Stimulated activated naive CD8-positive, alpha-beta T cell treated with anti-CD3 and anti-CD28 coated beads, Interleukin-15, Interleukin-2, amounts not matched to agents 100 ng/mL and 50 ng/mL, for 24 hours (primary cell): ENCODE measurements at regions not wholly inside any gene's neighbourhood (a gene's known extent, or its start where the extent isn't known, plus 50 kb on each side); places are given as distances from the start of the nearest gene placed in this dataset.

Source experiments
- H3K27ac Mint-ChIP-seq: one replicate; pipeline ENCODE4 v1.8.0; 2021; ENCODE audit warnings: mild to moderate bottlenecking, mixed read lengths
- H3K27me3 Mint-ChIP-seq: one replicate; pipeline ENCODE4 v1.8.0; 2021; ENCODE audit warnings: mixed read lengths
- H3K36me3 Mint-ChIP-seq: one replicate; pipeline ENCODE4 v1.8.0; 2021; ENCODE audit warnings: low read depth, mixed read lengths
- H3K4me1 Mint-ChIP-seq: one replicate; pipeline ENCODE4 v1.8.0; 2021; ENCODE audit warnings: low read depth, mixed read lengths
- H3K4me3 Mint-ChIP-seq: one replicate; pipeline ENCODE4 v1.8.0; 2021; ENCODE audit warnings: mild to moderate bottlenecking, mixed read lengths
- H3K9me3 Mint-ChIP-seq: one replicate; pipeline ENCODE4 v1.8.0; 2021; ENCODE audit warnings: mixed read lengths

GRCh38 chr2:160550048-160550447 lies 56.4 kb upstream of the RBMS1 start:
- peaks cover 5% of the 10 kb centered on the region for H3K27me3 Mint-ChIP-seq
- no peak overlapping the region for H3K4me3 Mint-ChIP-seq
- no peaks in the 10 kb centered on the region for H3K4me1 Mint-ChIP-seq
- no peaks in the 10 kb centered on the region for H3K36me3 Mint-ChIP-seq
- no peak overlapping the region for H3K27ac Mint-ChIP-seq
- H3K9me3 Mint-ChIP-seq, result no peaks in the 10 kb centered on the region

DNA sequence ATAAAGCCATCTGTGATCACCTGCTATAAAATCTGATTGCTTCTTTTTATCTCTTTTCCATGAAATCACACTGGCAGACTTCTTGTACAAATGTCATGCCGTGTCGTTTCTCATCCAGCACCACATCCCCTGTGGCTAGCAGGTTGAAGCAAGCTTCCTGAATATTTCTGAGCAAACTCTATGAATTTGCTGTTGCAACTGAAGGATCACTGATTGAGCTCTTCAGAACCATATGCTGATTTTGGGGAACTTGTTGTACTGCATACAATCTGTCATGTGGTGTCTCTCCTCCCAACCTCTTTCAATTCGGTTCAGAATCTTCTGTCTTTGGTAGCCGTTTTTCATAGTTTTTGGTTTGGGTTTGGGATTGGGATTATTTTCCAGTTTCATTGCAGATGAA lies 57.7 kb upstream of the RBMS1 start:
- no peak overlapping the region for H3K4me3 Mint-ChIP-seq
- H3K4me1 Mint-ChIP-seq, result no peaks in the 10 kb centered on the region
- peaks cover 5% of the 10 kb centered on the region for H3K27me3 Mint-ChIP-seq
- no peaks in the 10 kb centered on the region for H3K36me3 Mint-ChIP-seq
- H3K27ac Mint-ChIP-seq, result no peak overlapping the region
- H3K9me3 Mint-ChIP-seq, result peaks cover under 1% of the 10 kb centered on the region

DNA sequence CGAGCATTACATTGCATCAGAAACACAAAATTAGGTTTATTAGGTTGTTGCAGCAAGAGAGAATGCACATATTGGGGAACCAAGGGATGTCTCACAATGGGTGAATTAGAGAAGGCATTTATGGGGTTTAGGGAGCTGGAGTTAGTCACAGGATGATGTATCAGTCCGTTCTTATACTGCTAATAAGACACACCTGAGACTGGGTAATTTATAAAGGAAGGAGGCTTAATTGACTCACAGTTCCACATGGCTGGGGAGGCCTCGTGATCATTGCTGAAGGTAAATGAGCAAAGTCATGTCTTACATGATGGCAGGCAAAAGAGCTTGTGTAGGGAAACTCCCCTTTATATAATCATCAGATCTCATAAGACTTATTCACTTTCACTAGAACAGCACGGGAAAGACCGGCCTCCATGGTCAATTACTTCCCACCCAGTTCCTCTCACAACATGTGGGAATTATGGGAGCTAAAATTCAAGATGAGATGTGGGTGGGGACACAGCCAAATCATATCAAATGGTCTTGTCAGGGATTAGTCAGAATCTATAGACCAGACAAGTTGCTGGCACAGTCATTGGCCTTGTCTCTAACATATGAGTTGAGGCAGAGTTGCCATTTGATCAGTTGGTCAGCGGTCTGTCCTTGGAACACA lies 61.9 kb upstream of the RBMS1 start:
- Mint-ChIP-seq H3K4me1 (no peaks in the 10 kb centered on the region), H3K36me3 (no peaks in the 10 kb centered on the region), H3K27me3 (peaks cover 5% of the 10 kb centered on the region), H3K27ac (no peak overlapping the region), H3K4me3 (no peak overlapping the region), H3K9me3 (peaks cover 8% of the 10 kb centered on the region)

DNA sequence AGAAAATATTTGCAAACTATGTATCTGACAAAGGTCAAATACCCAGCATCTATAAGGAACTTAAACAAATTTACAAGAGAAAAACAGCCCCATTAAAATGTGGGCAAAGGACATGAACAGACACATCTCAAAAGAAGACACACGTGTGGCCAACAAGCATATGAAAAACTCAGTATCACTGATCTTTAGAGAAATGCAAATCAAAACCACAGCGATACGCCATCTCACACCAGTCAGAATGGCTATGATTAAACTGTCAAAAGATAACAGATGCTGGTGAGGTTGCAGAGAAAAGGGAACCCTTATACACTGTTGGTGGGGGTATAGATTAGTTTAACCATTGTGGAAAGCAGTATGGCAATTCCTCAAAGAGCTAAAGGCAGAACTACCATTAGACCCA lies 64.3 kb upstream of the RBMS1 start:
- Mint-ChIP-seq H3K4me1 (no peaks in the 10 kb centered on the region), H3K36me3 (no peaks in the 10 kb centered on the region), H3K4me3 (no peak overlapping the region), H3K27ac (no peak overlapping the region), H3K27me3 (peaks cover 3% of the 10 kb centered on the region), H3K9me3 (peaks cover 8% of the 10 kb centered on the region)

DNA sequence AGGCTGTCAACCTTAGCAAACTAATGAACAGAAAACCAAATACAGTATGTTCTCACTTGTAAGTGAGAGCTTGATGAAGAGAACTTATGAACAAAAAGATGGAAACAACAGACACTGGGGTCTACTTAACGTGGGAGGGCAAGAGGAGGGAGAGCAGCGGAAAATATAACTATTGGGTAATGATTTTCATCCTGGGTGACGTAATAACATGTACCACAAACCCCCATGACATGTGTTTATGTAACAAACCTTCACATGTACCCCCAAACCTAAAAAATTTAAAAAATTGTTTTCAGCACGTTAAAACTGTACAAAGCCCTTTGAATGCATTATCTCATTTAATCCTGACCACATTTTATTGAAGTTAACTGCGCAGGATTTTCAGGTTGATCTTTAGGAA lies 64.9 kb upstream of the RBMS1 start:
- Mint-ChIP-seq H3K36me3 (no peaks in the 10 kb centered on the region), H3K27ac (no peak overlapping the region), H3K4me1 (no peaks in the 10 kb centered on the region), H3K9me3 (peaks cover 8% of the 10 kb centered on the region), H3K4me3 (no peak overlapping the region), H3K27me3 (no peaks in the 10 kb centered on the region)

DNA sequence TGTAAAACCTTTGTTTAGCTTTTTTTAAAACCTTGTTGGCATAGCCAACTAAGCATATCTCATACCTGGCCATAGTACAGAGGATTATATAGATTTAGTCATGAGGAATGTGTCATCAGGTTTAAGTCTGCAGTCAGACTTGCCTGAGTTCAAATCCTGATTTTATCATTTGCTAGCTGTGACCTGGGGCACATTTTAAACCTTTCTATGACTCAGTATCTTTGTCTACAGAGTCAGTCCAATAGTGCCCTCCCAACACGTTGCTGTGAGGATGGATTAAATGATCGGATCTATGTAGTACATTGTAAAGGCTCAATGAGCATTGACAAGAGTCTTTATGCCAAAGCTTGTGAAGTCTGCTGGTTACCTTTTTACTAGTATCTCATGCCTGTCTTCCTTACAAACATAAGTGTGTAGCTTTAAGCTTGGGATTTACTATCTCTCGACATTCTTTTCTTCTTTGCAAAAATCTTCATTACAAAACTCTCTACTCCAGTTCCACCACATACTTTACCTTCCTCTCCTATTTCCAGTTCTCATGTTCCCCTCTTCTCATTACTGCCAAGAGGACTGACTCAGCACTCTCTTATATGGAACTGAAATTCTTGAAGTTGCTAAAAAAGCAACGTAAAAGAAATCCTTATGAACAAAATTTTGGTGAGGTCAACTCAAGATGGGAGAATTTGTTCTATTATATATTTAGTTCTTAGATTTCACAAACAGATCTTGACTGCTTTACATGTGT lies 68.1 kb upstream of the RBMS1 start:
- peaks cover 5% of the 10 kb centered on the region for H3K9me3 Mint-ChIP-seq
- H3K4me3 Mint-ChIP-seq, result no peak overlapping the region
- H3K4me1 Mint-ChIP-seq, result peaks cover 8% of the 10 kb centered on the region
- no peaks in the 10 kb centered on the region for H3K27me3 Mint-ChIP-seq
- H3K36me3 Mint-ChIP-seq, result no peaks in the 10 kb centered on the region
- no peak overlapping the region for H3K27ac Mint-ChIP-seq

- Mint-ChIP-seq H3K36me3 (no peaks in the 10 kb centered on the region), H3K4me1 (peaks cover 8% of the 10 kb centered on the region), H3K9me3 (peaks cover 5% of the 10 kb centered on the region), H3K4me3 (no peak overlapping the region), H3K27ac (no peak overlapping the region), H3K27me3 (no peaks in the 10 kb centered on the region)
Measured at GRCh38 chr2:160562730-160563129, 69.1 kb upstream of the RBMS1 start.

- no peaks in the 10 kb centered on the region for H3K27me3 Mint-ChIP-seq
- H3K36me3 Mint-ChIP-seq, result no peaks in the 10 kb centered on the region
- H3K27ac Mint-ChIP-seq, result no peak overlapping the region
- H3K9me3 Mint-ChIP-seq, result no peaks in the 10 kb centered on the region
- H3K4me3 Mint-ChIP-seq, result no peak overlapping the region
- peaks cover 8% of the 10 kb centered on the region for H3K4me1 Mint-ChIP-seq
Measured at GRCh38 chr2:160564591-160564990, 71.0 kb upstream of the RBMS1 start.

DNA sequence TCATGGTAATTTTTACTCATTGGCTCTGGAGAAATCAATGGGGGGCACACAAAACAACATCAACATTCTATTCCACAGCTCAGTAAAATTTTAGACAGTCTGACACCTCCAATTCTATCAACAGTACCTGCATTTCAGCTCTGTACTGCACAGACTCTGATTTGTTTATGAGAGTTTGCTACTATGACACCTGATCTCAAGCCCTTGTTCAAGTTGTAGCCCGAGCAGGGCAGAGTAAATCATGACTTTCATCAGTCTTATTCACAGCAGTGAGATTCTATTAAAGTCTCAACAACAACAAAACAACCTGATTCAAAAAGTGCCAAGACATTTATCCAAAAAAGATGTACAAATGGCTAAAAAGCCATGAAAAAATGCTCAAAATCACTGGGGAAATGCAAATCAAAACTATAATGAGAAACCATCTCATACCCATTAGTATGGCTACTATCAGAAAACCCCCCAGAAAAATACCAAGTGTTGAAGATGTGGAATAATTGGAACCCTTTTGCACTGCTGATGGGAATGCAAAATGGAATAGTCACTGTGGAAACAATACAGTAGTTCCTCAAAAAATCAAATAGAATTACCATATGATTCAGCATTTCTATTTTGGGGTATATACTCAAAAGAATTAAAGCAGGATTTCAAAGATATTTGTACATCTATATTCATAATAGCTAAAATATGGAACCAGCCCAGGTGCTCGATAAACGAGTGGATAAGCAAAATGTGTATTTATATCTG lies 71.7 kb upstream of the RBMS1 start:
- Mint-ChIP-seq H3K27me3 (no peaks in the 10 kb centered on the region), H3K4me3 (no peak overlapping the region), H3K36me3 (no peaks in the 10 kb centered on the region), H3K9me3 (no peaks in the 10 kb centered on the region), H3K27ac (no peak overlapping the region), H3K4me1 (peaks cover 8% of the 10 kb centered on the region)

DNA sequence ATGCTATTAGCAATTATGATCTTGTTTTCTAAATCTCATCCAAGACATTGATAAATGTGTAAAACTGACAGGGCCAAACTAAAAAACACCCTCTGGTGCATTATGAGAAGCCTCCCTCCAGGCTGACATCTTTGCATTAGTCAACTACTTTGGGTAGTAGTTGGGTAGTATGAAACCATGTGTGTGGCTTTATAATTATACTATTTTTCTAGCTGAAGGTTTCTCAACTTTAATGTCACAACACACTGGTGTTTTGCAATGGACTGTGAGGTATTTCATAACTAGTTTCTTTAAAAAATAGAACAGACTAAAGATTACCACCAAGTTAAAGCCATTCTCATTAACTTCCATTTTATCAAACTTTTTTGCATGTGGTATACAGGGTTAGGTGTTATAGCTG lies 73.1 kb upstream of the RBMS1 start:
- H3K27me3 Mint-ChIP-seq, result no peaks in the 10 kb centered on the region
- no peaks in the 10 kb centered on the region for H3K9me3 Mint-ChIP-seq
- no peaks in the 10 kb centered on the region for H3K36me3 Mint-ChIP-seq
- no peak overlapping the region for H3K27ac Mint-ChIP-seq
- no peak overlapping the region for H3K4me3 Mint-ChIP-seq
- H3K4me1 Mint-ChIP-seq, result peaks cover 8% of the 10 kb centered on the region

DNA sequence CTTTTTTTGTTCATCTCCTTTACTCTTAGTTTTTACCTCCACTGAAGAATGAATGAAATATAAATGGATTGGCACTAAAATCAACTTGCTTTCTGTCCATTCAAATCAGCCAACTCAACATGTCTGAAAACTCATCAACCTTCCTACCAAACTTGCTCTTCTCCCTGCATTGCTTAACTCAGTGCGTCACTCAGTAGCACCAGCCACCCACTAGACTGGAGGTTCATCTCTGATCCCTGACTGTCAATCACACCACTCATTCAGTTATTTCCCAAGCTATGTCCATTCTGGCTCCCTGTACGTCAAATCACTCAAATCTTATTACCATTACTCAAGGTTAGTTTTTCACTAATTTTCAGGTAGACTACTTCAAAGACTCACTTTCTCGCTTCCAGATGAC lies 75.2 kb upstream of the RBMS1 start:
- H3K27ac Mint-ChIP-seq, result no peak overlapping the region
- peaks cover 8% of the 10 kb centered on the region for H3K4me1 Mint-ChIP-seq
- H3K9me3 Mint-ChIP-seq, result no peaks in the 10 kb centered on the region
- H3K4me3 Mint-ChIP-seq, result no peak overlapping the region
- no peaks in the 10 kb centered on the region for H3K36me3 Mint-ChIP-seq
- no peaks in the 10 kb centered on the region for H3K27me3 Mint-ChIP-seq

DNA sequence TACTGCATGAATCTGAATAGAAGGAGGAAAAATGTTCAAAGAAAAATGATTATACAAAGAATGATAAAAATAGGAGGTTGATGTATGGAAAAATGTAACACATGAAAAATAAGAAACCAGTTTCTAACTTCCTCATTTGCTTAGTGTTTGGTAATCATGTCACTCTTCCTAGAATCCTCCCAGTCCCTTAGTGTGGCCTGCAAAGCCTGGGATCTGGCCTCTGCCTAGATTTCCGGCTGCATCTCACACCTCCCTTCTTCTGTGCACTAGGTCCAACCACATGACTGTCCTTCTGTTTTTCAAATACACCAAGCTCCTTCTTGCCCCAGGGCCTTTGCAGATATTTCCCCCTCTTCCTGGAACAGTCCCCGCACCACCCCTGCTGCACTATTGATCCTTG lies 76.8 kb upstream of the RBMS1 start:
- H3K4me1 Mint-ChIP-seq, result no peaks in the 10 kb centered on the region
- H3K27ac Mint-ChIP-seq, result no peak overlapping the region
- H3K9me3 Mint-ChIP-seq, result no peaks in the 10 kb centered on the region
- no peaks in the 10 kb centered on the region for H3K36me3 Mint-ChIP-seq
- no peak overlapping the region for H3K4me3 Mint-ChIP-seq
- H3K27me3 Mint-ChIP-seq, result no peaks in the 10 kb centered on the region

- H3K4me1 Mint-ChIP-seq, result no peaks in the 10 kb centered on the region
- H3K27ac Mint-ChIP-seq, result no peak overlapping the region
- H3K9me3 Mint-ChIP-seq, result peaks cover 5% of the 10 kb centered on the region
- no peak overlapping the region for H3K4me3 Mint-ChIP-seq
- no peaks in the 10 kb centered on the region for H3K36me3 Mint-ChIP-seq
- H3K27me3 Mint-ChIP-seq, result no peaks in the 10 kb centered on the region
Measured at GRCh38 chr2:160574468-160575140, 81.0 kb upstream of the RBMS1 start.

DNA sequence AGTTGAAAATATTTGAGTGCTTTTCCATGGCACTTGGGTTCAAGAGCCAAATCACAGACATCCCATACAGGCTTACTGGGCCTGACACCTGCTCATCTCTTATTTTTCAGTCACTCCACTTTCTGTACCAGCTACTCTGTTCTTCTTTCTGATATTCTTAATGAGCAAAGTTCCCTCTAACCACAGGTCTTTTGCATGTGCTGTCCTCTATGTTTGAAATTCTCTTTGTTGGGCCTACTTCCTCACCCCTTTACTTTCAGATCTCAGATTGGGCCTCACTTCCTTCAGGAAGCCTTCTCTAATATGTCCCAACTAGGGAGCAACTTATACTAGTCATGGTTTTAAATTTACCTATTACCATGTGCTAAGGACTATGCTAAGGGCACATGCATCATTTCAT lies 81.8 kb upstream of the RBMS1 start:
- H3K27ac Mint-ChIP-seq, result no peak overlapping the region

DNA sequence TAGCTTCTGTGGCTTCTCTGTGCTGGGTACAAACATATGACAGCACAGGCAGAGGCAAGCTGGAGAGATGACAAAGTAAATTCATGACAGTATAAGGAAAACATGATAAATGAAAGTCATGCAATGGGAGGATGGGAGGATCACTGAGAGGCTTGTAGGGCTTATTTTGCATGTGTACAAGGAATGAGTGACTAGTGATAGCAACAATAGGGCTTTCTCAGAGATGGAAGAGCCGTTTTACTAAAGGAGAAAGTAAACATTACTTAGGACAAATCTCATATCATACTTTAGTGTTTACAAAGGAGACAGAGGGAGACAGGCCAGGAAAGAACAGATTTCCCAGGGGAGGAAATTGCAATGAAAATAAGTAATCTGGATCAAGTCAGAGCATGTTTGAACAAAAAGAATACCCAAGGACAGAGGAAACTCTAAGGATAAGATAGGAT lies 82.5 kb upstream of the RBMS1 start:
- Mint-ChIP-seq H3K27me3 (no peaks in the 10 kb centered on the region), H3K36me3 (no peaks in the 10 kb centered on the region), H3K4me1 (no peaks in the 10 kb centered on the region), H3K27ac (no peak overlapping the region), H3K4me3 (no peak overlapping the region), H3K9me3 (peaks cover 5% of the 10 kb centered on the region)

More for the DNA sequence above, 81.8 kb upstream of the RBMS1 start:
- Mint-ChIP-seq H3K36me3 (no peaks in the 10 kb centered on the region), H3K4me1 (no peaks in the 10 kb centered on the region), H3K9me3 (peaks cover 5% of the 10 kb centered on the region), H3K27me3 (no peaks in the 10 kb centered on the region), H3K4me3 (no peak overlapping the region)
